T-helper 2 cell treated with Interferon-gamma antibody and Interleukin-4, amounts not matched to agents 100 ng/mL and 5 ng/mL, for 36 hours (primary cell): ENCODE measurements at regions not wholly inside any gene's neighbourhood (a gene's known extent, or its start where the extent isn't known, plus 50 kb on each side); places are given as distances from the start of the nearest gene placed in this dataset.

Source experiments
- intact Hi-C: fragments of 100-400 bp; cut with micrococcal nuclease; formaldehyde crosslinking; loops from one replicate; pipeline ENCODE4 v1.15.1; 2023

DNA sequence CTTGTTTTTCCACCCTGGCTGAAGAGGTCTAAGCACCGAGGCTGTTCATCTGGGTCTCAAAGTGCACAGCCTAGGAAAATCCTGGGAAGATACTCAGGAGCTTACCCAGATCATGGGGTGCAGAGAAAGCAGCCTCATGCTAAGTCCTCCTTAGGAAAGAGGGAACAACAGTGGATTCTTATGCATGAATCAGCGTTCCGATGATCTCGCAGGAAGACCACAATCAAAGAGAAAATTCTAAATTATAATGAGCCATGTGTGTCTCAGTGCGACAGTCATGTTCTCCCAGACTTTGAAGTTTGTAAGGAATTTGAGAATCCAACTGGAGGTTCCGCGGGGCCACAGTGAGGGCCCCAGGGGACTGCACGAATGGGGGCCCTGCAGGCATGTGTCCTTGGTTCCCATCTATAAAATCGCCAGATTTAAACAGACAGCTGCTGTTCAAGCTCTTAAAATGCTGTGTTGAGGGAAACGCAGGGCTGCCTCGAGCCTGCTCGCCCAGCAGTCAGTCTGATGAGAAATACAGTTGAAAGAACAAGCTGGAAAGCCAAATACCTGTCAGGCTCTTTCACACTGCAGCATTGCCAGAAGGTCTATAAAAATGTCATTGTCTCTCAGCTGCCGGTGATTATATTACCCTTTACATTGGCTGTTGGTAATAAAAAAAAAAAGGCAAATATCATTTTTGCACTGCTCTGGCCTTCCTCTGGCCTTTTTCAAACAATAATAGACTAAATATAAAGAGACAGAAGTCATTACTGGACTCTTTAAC lies 152.1 kb downstream of the PMP22 start:
- intact Hi-C loops, result no loop called here

DNA sequence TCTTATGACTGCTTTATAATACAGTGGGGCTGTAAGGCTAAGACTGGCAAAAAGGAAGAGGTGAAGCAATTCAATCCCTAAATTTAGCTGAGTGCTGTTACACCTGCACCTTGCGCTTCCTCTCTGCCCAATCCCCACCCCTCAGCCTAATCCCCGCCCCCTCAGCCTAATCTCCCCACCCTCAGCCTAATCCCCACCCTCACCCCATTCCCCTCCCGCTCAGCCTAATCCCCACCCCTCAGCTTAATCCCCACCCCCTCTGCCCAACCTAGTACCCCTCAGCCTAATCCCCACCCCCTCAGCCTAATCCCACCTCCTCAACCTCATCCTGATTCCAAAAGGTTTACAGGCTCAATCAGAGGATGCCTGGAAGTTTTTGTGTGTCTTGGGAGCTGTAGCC lies 155.5 kb downstream of the PMP22 start:
- intact Hi-C loops, result no loop called here

DNA sequence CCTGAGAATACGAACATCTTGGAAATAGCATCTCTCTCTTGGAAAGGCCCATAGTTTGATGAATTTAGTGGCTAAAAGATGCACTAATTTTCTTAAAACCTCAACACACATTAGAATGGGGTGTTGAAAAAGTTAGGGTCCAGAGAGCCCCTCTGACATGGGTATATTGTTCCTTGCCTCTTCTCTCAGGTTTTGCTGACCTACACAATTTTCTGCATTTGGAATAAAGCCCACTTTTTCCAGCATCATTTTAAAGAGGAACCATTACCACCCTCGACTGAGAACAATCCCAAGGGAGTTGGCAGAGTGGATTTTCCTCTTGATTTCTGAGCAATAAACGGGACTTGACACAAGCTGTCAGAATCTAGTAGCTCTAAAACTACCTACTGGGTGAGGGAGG lies 156.1 kb downstream of the PMP22 start:
- intact Hi-C loops, result no loop called here

DNA sequence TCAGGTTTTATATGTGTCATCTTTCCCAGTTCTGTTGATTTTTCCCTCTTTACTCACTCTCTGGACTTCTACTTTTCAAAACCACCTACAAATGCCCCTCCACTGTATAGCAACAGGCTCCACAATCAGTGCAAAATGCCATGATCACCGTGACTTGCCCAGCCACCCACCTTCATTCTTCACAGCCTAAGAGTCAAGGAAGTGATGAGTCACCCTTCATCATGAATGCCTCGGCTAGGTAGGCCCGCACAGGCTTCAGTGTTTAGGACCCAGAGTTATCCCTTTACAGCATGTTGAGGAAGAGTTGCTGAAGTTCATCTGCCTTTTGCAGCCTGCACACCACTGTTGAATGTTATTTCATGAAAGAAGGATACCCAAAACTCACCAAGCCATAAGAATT lies 158.6 kb downstream of the PMP22 start:
- intact Hi-C loops, result no loop called here

DNA sequence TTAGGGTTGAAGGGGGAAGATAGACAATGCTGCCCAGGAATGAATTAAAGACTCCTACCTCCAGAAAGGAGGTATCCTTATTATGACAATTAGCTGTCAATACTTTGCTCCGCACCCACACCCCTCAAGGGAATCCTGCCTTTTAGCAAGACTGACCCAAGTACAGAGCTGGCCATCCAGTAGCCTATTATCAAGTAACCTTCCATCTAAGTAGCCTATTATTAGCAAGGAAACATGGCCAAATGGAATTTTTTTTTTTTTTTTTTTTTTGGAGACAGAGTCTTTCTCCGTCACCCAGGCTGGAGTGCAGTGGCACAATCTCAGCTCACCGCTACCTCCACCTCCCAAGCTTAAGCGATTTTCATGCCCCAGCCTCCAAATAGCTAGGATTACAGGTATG lies 161.3 kb downstream of the PMP22 start:
- intact Hi-C loops, result no loop called here

DNA sequence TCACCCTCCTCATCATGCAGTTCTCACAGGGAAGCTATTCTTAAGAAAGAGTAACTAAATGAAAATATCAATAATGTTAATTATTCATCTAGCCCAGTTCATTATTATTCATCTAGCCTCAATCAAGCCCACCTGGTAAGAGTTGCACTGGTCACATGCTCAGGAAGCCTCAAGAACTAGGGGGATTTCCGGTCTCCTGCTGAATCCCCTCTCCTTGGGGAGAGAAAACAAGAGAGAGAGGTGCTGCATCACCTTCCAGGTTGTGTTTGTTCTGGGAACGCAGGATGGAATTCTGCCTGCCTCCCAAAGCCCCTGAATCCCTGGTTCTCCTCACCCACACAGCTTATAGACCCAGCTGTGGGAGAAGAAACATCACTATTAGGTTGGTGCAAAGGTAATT lies 164.0 kb downstream of the PMP22 start:
- intact Hi-C loops, result no loop called here

DNA sequence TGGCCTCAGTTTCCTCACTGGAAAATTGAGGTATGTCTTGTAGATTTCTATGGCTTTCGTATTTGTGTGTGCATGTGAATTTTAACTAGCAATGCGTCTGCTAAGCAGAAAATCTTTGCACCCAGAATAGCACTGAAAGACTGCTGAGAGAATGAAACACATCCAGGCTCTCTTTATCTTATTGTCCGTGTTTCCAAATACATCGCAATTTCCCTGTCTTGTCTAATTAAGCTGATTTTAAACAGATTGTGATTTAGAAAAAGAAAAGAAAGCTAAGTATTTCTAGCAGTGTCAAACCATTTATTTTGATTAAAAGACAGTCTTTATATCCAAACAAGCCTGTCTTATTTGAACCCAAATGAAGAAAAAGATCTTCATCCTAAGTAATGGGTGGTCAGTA lies 168.6 kb downstream of the PMP22 start:
- intact Hi-C loops, result no loop called here

DNA sequence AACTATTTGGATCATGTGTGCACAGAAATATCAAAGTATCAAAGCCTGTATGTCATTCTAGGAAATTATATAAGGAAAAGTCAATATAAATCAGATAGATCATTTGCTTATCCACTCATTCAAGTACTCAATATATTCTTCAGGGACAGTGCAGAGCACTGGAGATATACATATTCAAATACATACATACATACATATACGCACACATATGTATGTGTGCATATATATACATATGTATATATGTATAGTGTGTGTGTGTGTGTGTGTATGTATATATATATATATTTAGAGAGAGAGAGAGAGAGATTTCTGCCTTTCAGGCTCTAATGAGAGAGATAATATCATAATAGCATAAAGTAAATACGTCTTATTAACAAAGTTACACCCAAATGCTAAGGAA lies 169.2 kb downstream of the PMP22 start:
- intact Hi-C loops, result no loop called here

DNA sequence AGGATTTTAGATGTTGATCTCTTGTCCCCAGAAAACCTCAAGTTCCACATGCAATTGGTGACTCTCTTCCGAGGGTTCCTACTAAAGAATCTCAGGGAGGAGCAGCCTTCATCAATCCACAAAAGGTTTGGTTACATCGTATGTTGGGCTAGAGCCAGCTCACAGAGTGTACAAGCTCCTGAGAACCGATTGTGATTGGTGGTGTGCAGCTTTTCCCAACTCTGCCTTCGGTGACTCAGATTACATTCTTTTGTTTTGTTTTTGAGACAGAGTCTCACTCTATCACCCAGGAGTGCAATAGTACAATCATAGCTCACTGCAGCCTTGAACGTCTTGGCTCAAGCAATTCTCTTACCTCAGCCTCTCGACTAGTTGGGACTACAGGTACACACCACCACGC lies 172.4 kb downstream of the PMP22 start:
- intact Hi-C loops, result no loop called here

DNA sequence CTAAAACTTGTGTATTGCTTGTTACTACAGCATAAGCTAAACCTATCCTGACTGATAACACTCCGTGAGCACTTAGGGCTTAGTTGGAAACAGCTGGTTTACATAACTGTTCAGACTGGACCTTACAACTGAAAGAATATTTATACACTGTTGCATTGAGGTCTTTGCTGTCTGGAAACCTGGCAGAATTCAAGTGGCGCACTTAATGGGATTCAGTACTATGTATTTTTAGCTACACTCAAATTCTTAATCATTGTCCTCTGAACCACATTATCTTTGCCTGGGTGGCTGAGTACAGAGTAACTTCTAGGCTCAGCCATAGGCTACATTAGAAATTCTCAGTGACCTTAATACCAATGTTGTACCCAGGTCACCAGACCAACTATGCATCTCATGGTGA lies 172.9 kb downstream of the PMP22 start:
- intact Hi-C loops, result no loop called here

DNA sequence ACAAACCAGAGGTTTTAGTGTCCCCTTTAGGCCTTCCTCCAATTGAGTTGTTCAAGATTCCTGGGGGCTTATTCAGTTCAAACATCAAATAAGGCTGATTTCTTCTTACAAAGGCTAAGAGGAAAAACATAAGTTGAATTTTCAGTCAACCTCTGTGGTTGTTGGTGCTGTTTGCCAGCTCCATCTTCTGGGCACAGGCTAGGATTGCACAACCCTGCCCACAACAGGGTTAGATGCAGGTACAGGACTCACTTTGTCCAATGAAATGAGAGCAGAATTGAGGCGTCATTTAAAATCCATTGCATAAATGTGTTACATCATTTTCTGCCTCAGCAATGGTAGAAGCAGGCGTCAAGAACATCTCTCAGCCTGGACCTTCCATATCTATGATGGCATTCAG lies 173.3 kb downstream of the PMP22 start:
- intact Hi-C loops, result no loop called here

DNA sequence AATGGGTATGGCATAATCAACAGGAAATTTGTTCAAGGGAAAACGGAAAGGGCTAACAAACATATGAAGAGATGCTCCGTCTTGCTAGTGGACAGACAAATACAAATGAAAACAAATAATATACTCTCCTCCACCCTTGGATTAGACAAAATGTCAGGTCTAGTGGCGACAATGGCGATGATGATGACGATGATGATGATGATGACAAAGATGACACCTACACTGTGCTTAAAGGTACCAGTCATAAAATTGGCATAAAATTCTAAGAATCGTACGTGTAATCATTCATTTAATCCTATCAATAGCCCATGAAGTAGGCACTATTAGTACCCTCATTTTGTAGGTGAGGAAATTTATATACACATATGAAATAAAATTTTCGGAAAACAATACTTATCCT lies 174.6 kb downstream of the PMP22 start:
- intact Hi-C loops, result no loop called here

DNA sequence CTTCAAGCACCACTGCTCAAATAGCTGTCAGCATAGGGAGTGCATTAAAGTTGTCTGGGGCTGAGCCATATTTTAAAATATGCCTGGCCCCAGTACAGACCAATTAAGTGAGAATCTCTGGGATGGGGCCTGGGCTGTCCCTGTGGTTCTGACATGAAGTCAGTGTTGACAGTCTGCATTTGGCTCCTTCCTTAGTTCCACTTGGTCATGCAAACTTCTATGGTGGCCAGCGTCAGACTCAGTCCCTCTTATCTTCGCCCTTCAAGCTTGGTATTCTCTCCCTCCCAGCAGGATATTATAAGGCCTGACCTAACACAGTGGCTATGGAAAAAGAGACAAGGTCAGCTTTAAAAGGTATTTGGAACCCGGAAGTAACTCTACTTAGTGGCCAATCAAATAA lies 177.2 kb downstream of the PMP22 start:
- intact Hi-C loops, result no loop called here

DNA sequence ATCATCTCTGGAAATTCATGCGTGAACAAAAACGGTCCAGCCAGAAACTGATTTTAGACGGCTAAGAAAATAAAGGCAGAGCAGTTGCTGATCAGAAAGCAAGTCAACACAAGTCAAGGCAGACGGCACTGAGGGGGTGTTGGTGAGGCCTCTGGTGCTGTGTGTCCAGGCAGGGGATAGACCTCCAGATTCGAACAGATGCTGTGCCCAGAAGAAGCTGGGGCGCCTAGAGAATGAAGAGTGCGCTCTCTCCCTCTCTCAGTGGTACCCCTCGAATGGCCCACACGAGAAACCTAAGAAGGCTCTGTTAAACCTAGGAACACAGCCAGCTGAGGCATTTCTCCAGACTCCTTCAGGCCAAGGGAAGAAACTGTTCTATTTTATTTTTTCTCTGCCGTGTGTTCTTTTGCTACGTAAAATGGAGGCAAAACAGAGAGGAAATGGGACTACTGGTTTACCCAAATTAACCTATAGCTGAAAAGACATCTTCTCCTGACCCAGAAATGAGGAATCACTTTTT lies 178.3 kb downstream of the PMP22 start:
- intact Hi-C loops, result no loop called here

DNA sequence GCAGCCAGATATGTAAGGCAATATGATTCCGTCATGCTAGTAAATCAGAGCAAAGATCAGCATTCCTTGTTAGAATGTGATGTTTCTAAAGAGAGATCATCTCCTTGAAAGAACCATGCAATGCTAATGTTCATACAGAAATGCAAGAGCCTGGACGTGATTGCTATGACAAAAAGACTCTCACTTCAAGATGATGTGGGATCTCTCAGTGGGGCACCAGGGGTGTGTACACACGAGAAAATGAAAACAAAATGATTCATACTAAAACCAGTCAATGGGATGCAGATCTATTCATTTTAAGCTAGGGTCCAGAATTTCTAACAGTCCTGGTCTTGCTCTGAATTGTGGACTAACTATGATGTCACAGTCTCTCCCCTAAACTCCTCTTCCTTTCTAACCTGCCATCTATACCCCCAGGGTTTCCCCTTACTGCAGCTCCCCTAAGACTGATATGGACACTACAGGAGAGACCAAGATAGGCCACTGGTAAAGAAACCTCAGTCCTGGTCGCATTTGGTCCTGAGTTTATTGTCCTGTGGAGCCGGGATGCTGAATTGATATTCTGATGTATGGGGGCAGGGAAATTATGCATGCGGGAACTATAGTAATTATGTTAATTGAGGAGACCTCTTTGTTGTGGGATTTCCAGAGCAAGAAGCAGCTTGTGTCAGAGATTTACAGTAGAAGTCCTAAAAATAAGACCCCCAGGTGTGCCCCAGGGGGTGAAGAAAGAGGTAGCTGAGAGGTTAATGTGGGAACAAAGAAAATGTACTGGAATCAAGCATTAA lies 179.0 kb downstream of the PMP22 start:
- intact Hi-C loops, result no loop called here

DNA sequence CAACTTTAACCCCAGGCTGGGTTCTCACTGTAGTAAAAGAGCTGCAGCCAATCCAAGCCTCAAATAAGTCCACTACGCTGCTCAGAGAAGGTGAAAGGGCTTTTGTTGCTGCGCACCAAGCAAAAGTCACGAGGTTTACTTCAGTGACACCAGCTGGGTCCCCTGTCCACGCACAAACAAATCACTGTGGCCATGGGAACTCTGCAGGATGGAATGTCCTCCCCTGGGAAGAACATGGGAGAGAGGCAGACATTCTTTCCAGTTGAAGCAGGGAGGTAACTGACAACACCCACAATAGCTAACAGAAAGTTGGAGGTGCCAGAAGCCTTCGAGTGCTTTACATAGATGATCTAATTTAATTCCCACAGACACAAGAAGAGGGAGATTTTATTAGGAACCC lies 181.9 kb downstream of the PMP22 start:
- intact Hi-C loops, result no loop called here

DNA sequence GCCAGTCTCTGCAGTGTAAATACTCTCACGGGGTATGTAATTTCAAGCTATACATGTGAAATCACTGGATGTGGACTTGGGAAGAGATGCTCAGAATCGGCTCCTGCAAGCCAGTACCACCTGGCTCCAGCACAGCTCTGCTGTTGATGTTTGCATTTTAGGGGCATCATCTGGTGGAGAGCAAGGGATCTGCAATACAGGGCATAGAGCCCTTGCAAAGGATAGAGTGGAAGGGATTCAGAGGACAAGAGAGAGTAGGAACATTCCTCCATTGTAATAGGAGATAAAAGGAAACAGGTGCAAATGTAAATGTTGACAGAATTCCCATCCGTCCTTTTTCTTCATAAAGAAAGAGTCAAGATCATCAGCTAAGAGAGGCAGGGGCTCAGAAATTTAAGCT lies 184.1 kb downstream of the PMP22 start:
- intact Hi-C loops, result no loop called here

DNA sequence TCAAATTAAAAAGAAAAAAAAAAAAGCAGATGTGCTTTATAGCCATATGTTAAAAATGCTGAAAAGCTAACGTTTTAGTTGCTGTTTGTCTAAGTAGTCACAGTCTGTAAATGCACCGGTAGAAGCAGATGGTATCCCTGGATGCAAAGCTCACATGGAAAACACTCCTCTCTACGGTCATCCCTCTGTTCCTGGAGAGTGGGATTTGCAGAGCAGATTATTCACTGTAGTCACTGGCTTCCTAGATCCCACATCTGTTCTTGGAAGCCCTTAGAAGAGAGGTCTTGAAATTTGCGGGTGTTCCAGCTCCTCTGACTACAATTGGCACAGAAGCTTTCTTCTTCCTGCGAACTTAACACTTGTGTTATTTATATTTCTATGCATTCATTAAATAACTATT lies 186.6 kb downstream of the PMP22 start:
- intact Hi-C loops, result no loop called here

DNA sequence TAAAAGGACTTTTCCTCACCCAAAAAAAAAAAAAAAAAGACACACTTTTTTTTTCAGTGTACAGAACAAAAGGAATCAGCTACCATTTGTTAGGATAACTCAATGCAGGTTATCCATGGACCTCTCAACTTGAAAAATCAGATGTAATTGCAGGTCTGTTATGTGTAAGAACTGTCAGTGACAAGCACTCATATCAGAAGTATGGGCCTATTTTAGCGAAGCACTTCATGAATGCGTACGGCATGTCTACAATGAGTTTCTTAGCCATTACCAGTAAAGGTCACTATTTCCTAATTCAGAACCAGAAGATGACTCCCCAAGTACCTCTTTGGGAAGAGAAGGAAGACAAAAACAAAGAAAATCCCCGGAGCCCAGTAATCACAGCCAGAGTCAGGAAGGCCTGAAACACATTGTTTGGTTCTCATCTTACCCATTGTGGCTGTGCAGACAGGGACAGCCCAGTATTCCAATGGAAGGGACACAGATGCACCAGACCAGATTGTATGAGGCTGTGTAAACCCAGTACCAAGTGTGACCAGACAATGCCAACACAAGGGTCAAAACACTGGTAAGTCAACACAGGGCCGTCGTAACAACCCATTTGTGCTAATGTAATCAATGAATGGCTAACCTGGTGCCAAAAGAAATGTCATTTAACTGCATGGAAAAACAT lies 188.0 kb downstream of the PMP22 start:
- intact Hi-C loops, result no loop called here

DNA sequence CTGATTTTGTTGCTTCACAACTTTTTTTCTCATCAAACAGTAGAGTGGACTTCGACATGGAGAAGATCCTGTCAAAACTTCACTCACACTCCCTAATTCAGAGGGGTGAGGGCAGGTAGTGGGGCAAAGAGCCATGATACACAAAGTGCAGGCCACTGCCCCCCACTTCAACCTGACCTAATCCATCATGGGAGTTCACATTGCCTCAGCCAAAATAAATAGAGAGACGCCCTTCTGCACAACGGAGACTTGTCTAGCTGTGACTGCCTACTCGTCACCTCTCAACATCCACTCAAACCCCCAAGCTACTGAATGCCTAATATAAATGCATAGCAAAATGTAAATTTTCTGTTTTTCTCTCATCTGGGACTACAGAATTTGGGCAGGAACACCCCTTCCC lies 213.2 kb downstream of the PMP22 start:
- intact Hi-C loops, result no loop called here

DNA sequence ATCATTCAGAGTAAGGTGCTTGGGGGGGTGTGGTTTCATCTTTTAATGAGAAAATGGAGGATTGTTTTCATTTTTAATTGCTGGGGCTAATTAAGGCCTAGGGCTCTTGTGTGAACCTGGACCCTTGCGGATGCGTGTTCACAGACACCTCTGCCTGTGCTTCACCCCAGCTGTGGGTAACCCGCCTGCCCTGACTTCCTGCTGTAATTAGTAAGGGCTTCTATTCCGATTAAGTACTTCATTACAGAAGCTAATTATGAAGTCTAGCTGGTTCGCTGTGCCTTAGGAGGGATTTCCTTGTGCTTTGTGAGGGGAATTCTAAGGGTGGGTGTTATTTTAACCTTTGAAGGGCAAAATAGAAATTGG lies 215.3 kb downstream of the PMP22 start:
- intact Hi-C loops, result no loop called here
